IMR-90 (cell line): ENCODE measurements at regions not wholly inside any gene's neighbourhood (a gene's known extent, or its start where the extent isn't known, plus 50 kb on each side); places are given as distances from the start of the nearest gene placed in this dataset.

Source experiments
- ATAC-seq: fragments of 200-7000 bp; cut with Tn5 transposase; 2 replicates; pipeline ENCODE4 v1.9.1; 2020; ENCODE audit warnings: low read depth, mild to moderate bottlenecking, moderate library complexity
- BruUV-seq: library from RNA; stranded (reverse); fragments of 400-500 nt; replicated peaks from 2 replicates; lab custom pipeline; 2021; lab: Mats Ljungman, UMichigan
- CTCF ChIA-PET: fragments of 300-600 bp; formaldehyde crosslinking; extraction: SDS; loops from one replicate; lab custom pipeline; 2021; ENCODE audit warnings: antibody characterized with exemption; lab: Yijun Ruan, JAX
- POLR2A ChIA-PET: fragments of 300-600 bp; sonication (Branson Sonifier 250); formaldehyde crosslinking; loops from one replicate; lab custom pipeline; 2022; ENCODE audit warnings: antibody characterized with exemption; ENCODE audit not compliant: unreplicated experiment; lab: Charles Lee
- DNase-seq: peaks from one replicate; pipeline ENCODE4 v3.0.0; 2013
- H2AFZ ChIP-seq: replicated peaks from 2 replicates; pipeline ENCODE3; 2013; ENCODE audit warnings: low read length, mild to moderate bottlenecking; ENCODE audit not compliant: poor library complexity
- H2AK5ac ChIP-seq: 2 replicates; pipeline ENCODE4 v1.6.1; 2013; ENCODE audit warnings: low read depth, low read length, inconsistent platforms
- H2AK9ac ChIP-seq: replicated peaks from 2 replicates; pipeline ENCODE3; 2013; ENCODE audit warnings: mild to moderate bottlenecking, low read depth, low read length, moderate library complexity; ENCODE audit not compliant: poor library complexity
- H2BK120ac ChIP-seq: 2 replicates; pipeline ENCODE4 v1.6.1; 2013; ENCODE audit warnings: low read depth, low read length, inconsistent platforms
- H2BK15ac ChIP-seq: 3 replicates; pipeline ENCODE4 v1.6.1; 2013; ENCODE audit warnings: low read depth, low read length, inconsistent platforms
- H2BK20ac ChIP-seq: 2 replicates; pipeline ENCODE4 v1.6.1; 2013; ENCODE audit warnings: low read depth, mild to moderate bottlenecking, inconsistent platforms, low read length, moderate library complexity
- H2BK5ac ChIP-seq: 2 replicates; pipeline ENCODE4 v1.6.1; 2013; ENCODE audit warnings: mild to moderate bottlenecking, low read depth, low read length, inconsistent platforms; ENCODE audit not compliant: poor library complexity, severe bottlenecking
- H3K14ac ChIP-seq: replicated peaks from 2 replicates; pipeline ENCODE4 v1.6.1; 2013; ENCODE audit warnings: low read depth, low read length, inconsistent platforms
- H3K18ac ChIP-seq: 2 replicates; pipeline ENCODE4 v1.6.1; 2013; ENCODE audit warnings: low read depth, low read length, control low read depth
- H3K23ac ChIP-seq: 2 replicates; pipeline ENCODE4 v1.6.1; 2013; ENCODE audit warnings: low read depth, low read length, inconsistent platforms
- H3K27ac ChIP-seq: 2 replicates; pipeline ENCODE4 v1.5.1; 2013; ENCODE audit warnings: mild to moderate bottlenecking, control low read depth, low read length; ENCODE audit not compliant: insufficient read depth
- H3K27me3 ChIP-seq: 2 replicates; pipeline ENCODE4 v1.6.1; 2013; ENCODE audit warnings: low read length; ENCODE audit not compliant: control insufficient read depth, insufficient read depth
- H3K36me3 ChIP-seq: 2 replicates; pipeline ENCODE4 v1.6.1; 2013; ENCODE audit warnings: low read length, mixed read lengths; ENCODE audit not compliant: control insufficient read depth, insufficient read depth
- H3K4ac ChIP-seq: 2 replicates; pipeline ENCODE4 v1.6.1; 2013; ENCODE audit warnings: low read depth, low read length, inconsistent platforms
- H3K4me1 ChIP-seq: 2 replicates; pipeline ENCODE4 v1.6.1; 2013; ENCODE audit warnings: low read length, mixed read lengths; ENCODE audit not compliant: control insufficient read depth, insufficient read depth
- H3K4me2 ChIP-seq: 2 replicates; pipeline ENCODE4 v1.6.1; 2013; ENCODE audit warnings: low read depth, mild to moderate bottlenecking, control low read depth, low read length, moderate library complexity
- H3K4me3 ChIP-seq: 2 replicates; pipeline ENCODE4 v1.5.1; 2013; ENCODE audit warnings: low read depth, mild to moderate bottlenecking, control low read depth, low read length, moderate library complexity; ENCODE audit not compliant: insufficient read depth
- H3K56ac ChIP-seq: 2 replicates; pipeline ENCODE4 v1.6.1; 2013; ENCODE audit warnings: low read length, inconsistent platforms; ENCODE audit not compliant: insufficient read depth; ENCODE audit errors: extremely low read depth
- H3K79me1 ChIP-seq, 2 experiments: 2 replicates each; pipeline ENCODE4 v1.6.1; 2013; ENCODE audit warnings: low read length in 2 of 2, inconsistent platforms in 1 of 2, low read depth in 1 of 2
- H3K9ac ChIP-seq: 2 replicates; pipeline ENCODE4 v1.6.1; 2013; ENCODE audit warnings: low read depth, low read length, control low read depth
- H3K9me1 ChIP-seq: 2 replicates; pipeline ENCODE4 v1.6.1; 2013; ENCODE audit warnings: low read length, inconsistent platforms; ENCODE audit not compliant: insufficient read depth
- H3K9me3 ChIP-seq: 2 replicates; pipeline ENCODE4 v1.6.1; 2013; ENCODE audit warnings: low read length; ENCODE audit not compliant: control insufficient read depth, insufficient read depth
- H4K20me1 ChIP-seq: 2 replicates; pipeline ENCODE4 v1.6.1; 2013; ENCODE audit warnings: low read length, inconsistent platforms; ENCODE audit not compliant: insufficient read depth
- H4K5ac ChIP-seq: 2 replicates; pipeline ENCODE4 v1.6.1; 2013; ENCODE audit warnings: mild to moderate bottlenecking, low read depth, low read length, control low read depth
- H4K8ac ChIP-seq, 2 experiments: 2 replicates each; pipeline ENCODE4 v1.6.1; 2013; ENCODE audit warnings: low read depth in 2 of 2, low read length in 2 of 2, control low read depth in 1 of 2, inconsistent platforms in 1 of 2
- H4K91ac ChIP-seq: 2 replicates; pipeline ENCODE4 v1.6.1; 2013; ENCODE audit warnings: low read depth, low read length, inconsistent platforms; ENCODE audit not compliant: insufficient read depth
- CEBPB ChIP-seq: IDR thresholded peaks from 2 replicates; pipeline ENCODE4 v1.6.1; 2012; ENCODE audit warnings: low read depth, low read length, improper control_type of control experiment
- NFE2L2 ChIP-seq: fragments of 150-350 bp; IDR thresholded peaks from 2 replicates; pipeline ENCODE4 v1.6.1; 2016; ENCODE audit warnings: low read depth, mild to moderate bottlenecking, low read length
- POLR2A ChIP-seq: IDR thresholded peaks from 2 replicates; pipeline ENCODE4 v1.6.1; 2012; ENCODE audit warnings: mild to moderate bottlenecking, low read depth, low read length
- RAD21 ChIP-seq: IDR thresholded peaks from 2 replicates; pipeline ENCODE4 v1.6.1; 2012; ENCODE audit warnings: low read length, improper control_type of control experiment
- SMC3 ChIP-seq: fragments of 150-350 bp; IDR thresholded peaks from 2 replicates; pipeline ENCODE4 v1.6.1; 2016; ENCODE audit warnings: low read depth, mild to moderate bottlenecking, antibody characterized with exemption, low read length, moderate library complexity
- WGBS, 2 experiments: methylation state at CpG; one replicate each; pipeline versions ENCODE4 v1.1.5 to v1.1.7; 2013; ENCODE audit warnings: missing lambda C conversion rate in 2 of 2; ENCODE audit not compliant: insufficient read length in 1 of 2; ENCODE audit errors: extremely low coverage in 2 of 2; 5-methylcytosine and 5-hydroxymethylcytosine counted together
- dilution Hi-C: fragments of 300-500 bp; cut with HindIII; formaldehyde crosslinking; loops from one replicate; pipeline ENCODE4 v1.14.3; 2018; ENCODE audit warnings: low sequenced_read_pairs; ENCODE audit not compliant: unreplicated experiment
- in situ Hi-C: fragments of 300-500 bp; cut with MboI; formaldehyde crosslinking; loops from 3 replicates; pipeline ENCODE4 v1.14.3; 2019; ENCODE audit warnings: low sequenced_read_pairs, inconsistent platforms, mixed read lengths
- intact Hi-C: fragments of 100-400 bp; cut with micrococcal nuclease; formaldehyde crosslinking; loops from 2 replicates; pipeline ENCODE4 v1.10.0; 2022

- dilution Hi-C loops, result no loop called here
- Histone ChIP-seq H2BK20ac (no peak overlapping the region), H2BK15ac (no peak overlapping the region), H3K4me3 (no peak overlapping the region), H2AK5ac (no peak overlapping the region), H3K9me3 (no peaks in the 10 kb centered on the region), H3K9ac (no peak overlapping the region), H3K4me2 (no peak overlapping the region), H3K27me3 (no peaks in the 10 kb centered on the region; the same call in none of the 2 replicates), H3K4me1 (no peaks in the 10 kb centered on the region), H2AK9ac (no peak overlapping the region), H3K27ac (no peak overlapping the region), H3K79me1 (no peaks in the 10 kb centered on the region), H3K9me1 (no peaks in the 10 kb centered on the region), H3K23ac (no peak overlapping the region), H4K20me1 (no peaks in the 10 kb centered on the region), H2BK5ac (no peak overlapping the region), H3K56ac (no peak overlapping the region), H4K8ac (no peak overlapping the region), H2AFZ (no peak overlapping the region), H3K4ac (no peak overlapping the region), H2BK120ac (no peak overlapping the region), H4K5ac (no peak overlapping the region), H3K36me3 (no peaks in the 10 kb centered on the region), H3K18ac (no peak overlapping the region), H4K91ac (no peak overlapping the region), H3K14ac (no peak overlapping the region)
- no TSS peak for BruUV-seq
- no CpG with 5 or more reads among the region's 2 CpGs for WGBS, 2 experiments
- no peak for TF ChIP-seq SMC3
- no peak for TF ChIP-seq NFE2L2
- no peak for TF ChIP-seq RAD21
- TF ChIP-seq POLR2A, result no peak
- no peak for TF ChIP-seq CEBPB
- intact Hi-C loops, result no loop called here
- DNase-seq (no peak), ATAC-seq (no peak)
- ChIA-PET CTCF (interaction anchor here (0.6 kb wide), 1 partner anchor 176 kb away, joined by 6 read pairs; no protein-coding TSS in a partner anchor), POLR2A (no interaction called here)
- in situ Hi-C loops, result no loop called here
Observed at GRCh38 chr1:29393451-29393826, 157.1 kb downstream of the PTPRU start.
